Inflammatory macrophage treated with lipopolysaccharide for 1 hour (primary cell): ENCODE measurements at regions not wholly inside any gene's neighbourhood (a gene's known extent, or its start where the extent isn't known, plus 50 kb on each side); places are given as distances from the start of the nearest gene placed in this dataset.
"Not testable (repeated sequence)": the region's sequence is repeated elsewhere in the genome, so short reads cannot be mapped to it uniquely, and the experiment has no call there.

Experiments used
- DNase-seq, 2 donors: peaks; one replicate each; pipeline ENCODE4 v3.0.0-alpha.2; 2020 to 2022

GRCh38 chr6:23630726-23631635 lies 495.0 kb upstream of the NRSN1 start:
- DNase-seq = no peak

GRCh38 chr6:23633996-23634395 lies 492.0 kb upstream of the NRSN1 start:
- no peak for DNase-seq

DNA sequence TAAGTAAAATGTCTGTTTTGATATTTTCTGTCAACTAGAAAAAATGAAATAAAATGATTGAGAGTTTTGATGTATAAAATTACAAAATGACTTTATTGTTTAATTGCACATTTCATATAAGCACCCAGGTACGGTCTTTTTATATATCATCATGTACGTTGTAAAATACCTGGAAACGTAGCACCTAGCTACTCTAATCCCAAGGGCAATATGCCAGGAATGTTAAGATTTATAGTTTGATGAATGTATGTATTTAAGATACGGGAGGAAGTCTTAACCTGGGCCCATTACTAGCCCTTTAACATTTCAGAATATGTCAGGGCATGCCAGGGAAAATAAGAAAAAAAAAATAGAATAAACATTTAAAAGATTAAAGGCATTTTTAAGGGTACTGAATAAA lies 490.9 kb upstream of the NRSN1 start:
- no peak for DNase-seq

- DNase-seq = no peak
These were observed 488.7 kb upstream of the NRSN1 start for GRCh38 chr6:23637296-23637695.

DNA sequence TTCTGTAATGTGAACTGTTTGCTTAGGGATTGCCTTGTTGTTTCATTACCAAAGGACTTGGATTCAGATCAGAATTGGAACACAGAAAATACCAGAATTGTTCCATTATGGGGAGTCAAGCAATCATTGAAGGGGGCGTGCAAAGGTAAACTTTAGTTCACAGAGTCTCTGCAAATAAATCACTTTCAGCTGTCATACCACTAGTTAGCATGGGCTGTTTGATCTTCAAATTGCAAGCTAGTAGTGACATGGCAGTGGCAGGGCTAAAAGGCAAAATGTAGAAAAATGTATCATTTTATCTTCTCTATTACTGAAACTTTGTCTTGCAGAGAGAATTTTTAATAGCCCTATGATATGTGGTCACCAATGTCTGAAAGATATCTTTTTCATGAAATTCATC lies 483.2 kb upstream of the NRSN1 start:
- no peak for DNase-seq

- DNase-seq = no peak
These were observed 479.0 kb upstream of the NRSN1 start for GRCh38 chr6:23647045-23647444.

DNA sequence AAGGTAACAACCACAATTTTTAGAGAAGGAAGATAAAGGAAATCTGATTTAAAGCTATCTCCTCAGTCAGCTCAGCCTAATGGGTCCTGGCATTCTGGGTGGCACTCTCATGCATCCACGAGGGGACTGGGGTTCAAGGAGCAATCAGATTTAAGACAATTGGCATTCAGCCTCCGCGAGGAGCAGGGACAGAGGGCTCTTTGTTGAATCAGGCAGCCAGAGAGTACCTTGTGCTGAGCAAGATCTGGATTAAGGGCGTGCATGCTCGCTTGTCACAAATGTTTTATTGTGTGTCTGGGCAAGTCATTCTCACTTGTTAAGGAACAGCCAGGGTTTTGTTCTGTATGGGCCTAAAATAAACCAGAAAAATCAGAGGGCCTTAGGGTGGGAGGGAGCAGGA lies 475.3 kb upstream of the NRSN1 start:
- no peak for DNase-seq

DNA sequence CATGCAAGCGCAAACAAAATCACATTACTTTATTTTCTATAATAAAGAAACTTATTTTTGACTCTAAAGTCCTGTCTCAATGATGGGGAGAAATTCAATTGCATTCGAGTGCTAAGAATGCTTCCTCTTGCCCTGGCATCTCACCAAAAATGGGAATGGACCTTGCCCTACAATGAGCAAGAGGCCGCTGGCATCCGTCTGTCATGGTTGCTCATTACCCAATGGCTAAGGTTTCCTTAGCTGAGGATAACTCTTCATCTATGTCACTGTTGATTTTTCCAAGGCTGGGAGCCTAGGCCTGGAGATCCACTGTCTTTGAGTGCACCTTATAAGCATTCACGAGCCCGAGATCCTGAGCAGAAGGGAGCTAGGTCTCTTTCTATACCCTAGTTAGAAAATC lies 471.3 kb upstream of the NRSN1 start:
- no peak for DNase-seq

GRCh38 chr6:23655525-23655924 lies 470.5 kb upstream of the NRSN1 start:
- DNase-seq = no peak

- DNase-seq = no peak
These were observed 469.5 kb upstream of the NRSN1 start for GRCh38 chr6:23656255-23657194.

DNA sequence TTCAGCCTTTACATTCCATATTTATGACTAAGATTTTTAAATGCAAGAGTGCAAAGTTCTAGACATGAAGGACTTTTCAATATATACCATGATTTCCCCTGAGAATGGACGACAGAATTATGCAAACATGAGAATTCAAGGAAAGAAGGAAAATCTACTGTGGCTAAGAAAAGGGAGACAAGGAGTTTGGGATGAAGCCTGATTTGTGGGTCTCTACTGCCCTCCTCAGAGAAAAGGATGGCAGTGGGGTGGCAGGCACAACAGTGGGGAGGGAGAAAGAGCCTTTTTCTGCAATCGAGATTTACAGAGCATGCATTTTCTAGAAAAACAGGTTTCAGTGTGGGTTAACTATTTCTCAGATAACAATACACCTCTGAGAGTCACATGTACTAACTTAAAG lies 466.9 kb upstream of the NRSN1 start:
- no peak for DNase-seq

- DNase-seq = no peak
These were observed 464.5 kb upstream of the NRSN1 start for GRCh38 chr6:23661549-23661948.

DNA sequence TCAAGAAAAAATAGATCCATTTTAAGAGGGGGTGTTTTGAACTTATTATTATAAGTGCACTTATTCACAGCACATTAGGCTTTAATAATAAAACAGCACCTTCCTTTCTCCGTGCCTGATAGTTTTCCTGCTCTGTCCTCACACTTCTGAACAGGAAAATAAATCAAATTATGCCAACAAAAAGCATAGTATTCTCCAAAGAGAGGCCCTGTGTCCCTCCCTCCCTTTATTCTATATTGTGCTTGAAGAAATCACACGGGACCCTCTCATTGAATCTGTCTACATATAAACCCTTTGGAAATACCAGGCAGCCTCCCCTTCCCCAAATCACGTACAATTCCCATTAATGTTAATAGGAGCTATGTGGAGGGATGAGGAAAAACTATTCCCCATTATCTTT lies 462.9 kb upstream of the NRSN1 start:
- no peak for DNase-seq

DNA sequence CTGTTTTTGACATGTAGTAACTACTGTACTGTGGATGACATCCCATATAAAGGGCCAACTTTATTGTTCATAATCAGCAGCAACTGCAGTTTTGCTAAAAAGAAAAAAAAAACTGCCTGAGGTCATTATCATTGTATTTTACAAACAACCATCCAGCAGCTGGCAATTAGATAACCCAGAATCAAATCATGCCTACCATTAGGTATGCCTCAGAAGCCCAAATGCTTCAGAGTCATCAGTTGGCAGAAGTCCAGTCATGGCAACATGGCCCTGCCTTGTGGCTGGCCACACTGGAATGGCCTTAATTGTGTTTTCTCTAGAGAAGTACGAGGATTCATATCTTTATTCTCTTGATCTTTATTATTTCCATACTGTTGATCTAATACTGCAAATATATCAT lies 462.4 kb upstream of the NRSN1 start:
- DNase-seq = no peak

- not testable (repeated sequence) for DNase-seq
These were observed 460.1 kb upstream of the NRSN1 start for GRCh38 chr6:23665911-23666310.

DNA sequence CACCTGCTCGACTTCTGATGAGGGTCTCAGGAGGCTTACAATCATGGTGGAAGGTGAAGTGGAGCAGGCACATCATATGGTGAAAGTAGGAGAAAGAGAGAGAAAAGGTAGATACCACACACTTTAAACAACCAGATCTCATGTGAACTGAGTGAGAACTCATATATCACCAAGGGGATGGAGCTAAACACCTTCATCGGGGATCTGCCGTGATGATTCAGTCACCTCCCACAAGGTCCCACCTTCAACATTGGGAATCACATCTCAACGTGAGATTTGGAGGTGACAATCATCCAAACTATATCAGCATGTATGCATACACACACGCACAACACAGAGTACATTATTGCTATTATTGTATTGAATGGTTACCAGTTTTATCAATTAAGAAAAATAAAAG lies 453.3 kb upstream of the NRSN1 start:
- no peak for DNase-seq

GRCh38 chr6:23678626-23679025 lies 447.4 kb upstream of the NRSN1 start:
- no peak for DNase-seq

DNA sequence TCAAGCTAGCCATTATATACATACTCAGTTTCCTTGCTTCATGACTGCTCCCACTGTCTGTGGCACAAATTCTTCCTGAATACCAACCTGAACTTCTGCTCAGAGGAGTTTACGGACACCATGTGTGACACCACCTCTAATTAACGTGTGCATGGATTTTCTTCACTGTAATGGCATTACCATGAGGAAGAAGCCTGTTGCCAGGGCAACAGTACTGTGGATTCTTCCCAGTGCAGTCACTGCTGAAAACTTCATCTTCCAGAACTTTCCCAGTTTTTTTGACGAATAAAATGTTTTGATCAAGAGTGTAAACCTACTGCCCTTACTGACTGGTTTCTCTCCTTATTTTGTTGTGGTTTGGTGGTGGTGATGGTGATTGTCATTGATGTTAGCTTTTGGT lies 444.3 kb upstream of the NRSN1 start:
- no peak for DNase-seq

DNA sequence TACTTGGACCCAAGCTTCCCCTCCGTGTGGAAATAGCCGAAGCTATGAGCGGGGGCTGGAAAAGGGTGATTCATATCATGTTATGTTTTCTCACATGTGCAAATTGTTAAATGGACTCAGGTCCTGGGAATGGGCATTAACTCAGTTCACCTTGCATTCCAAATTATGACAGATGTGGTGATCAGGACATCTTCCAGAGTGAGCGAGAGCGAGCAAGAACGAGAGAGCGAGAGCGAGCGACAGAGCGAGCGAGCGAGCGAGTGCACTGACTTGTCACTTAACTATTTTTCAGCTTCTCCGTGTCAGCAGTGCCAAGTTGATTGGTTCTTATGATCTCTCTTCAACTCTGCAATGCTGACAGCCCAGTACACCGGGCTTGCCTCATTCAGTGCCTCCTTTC lies 437.4 kb upstream of the NRSN1 start:
- DNase-seq = no peak

- no peak for DNase-seq
These were observed 435.5 kb upstream of the NRSN1 start for GRCh38 chr6:23690453-23691049.

DNA sequence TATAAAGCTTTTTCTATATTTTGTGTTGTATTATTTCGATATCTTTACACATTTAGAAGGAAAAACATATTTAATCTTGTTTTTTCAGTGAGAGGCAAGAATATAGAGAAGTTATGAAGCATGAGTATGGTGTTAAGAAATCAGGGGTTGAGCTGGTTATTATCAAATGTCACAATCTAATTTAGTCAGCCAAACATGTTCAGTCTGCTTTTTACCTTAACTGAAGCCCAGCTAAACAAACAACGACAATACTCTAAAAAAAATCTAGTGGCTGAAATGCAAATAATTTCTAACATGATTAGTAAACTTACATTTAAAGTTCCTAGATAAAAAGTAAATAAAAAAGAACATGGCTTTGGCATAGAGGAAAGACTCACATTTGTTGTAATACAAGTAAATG lies 433.8 kb upstream of the NRSN1 start:
- no peak for DNase-seq

DNA sequence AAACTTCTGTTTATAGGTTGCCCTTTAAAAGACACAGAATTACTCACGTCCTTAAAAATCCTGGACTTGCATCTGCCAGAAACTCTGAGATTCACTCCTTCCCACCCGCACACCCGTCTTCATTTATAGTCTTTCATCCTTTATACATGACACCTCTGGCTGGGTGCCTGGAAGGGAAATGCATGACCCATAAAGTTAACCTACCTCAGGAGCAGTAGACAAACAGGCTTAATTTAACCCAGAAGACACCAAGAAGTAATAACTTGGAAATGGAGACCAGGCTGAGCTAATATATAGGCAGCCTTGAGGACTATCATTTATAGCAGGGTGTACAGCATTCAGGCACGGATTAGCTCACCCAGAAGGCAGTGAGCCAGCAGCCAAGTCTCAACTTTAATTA lies 429.0 kb upstream of the NRSN1 start:
- DNase-seq = no peak

DNA sequence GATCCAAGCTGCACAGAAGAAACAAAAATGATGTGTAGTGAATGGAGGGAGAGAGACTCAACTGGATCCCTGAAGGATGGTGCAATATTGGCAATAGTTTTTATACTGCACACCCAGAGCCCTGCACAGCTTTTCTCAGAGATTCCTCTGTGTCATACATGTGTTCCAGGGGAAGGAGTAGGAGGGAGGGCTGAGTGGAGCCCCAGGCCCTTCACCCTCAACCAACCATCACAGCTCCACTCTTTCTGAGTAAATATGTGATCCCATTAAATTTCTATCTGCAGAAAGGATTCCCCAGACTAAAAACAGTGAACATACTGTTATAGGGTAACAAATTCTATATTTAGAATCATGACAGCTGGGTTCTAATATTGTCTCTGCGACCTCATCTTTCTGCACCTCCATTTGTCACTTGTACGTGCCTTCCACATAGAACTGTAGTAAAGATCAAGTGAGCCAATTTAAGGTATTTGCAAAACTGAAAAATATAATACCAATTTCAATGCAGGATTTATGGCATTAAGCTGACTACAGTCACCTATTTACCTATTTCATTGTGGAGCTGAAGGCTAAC lies 421.4 kb upstream of the NRSN1 start:
- no peak for DNase-seq
